HG03575 (cell line): ENCODE measurements at regions not wholly inside any gene's neighbourhood (a gene's known extent, or its start where the extent isn't known, plus 50 kb on each side); places are given as distances from the start of the nearest gene placed in this dataset.
"Not testable (repeated sequence)": the region's sequence is repeated elsewhere in the genome, so short reads cannot be mapped to it uniquely, and the experiment has no call there.

Source experiments
- ATAC-seq: cut with Tn5 transposase; IDR thresholded peaks from one replicate; pipeline ENCODE4 v1.9.1; 2021; ENCODE audit not compliant: unreplicated experiment, insufficient number of reproducible peaks, low FRiP score; ENCODE audit errors: extremely low read depth

GRCh38 chr2:175630280-175631244 is 371.5 kb downstream of the LNPK start:
- ATAC-seq = no peak

- no peak for ATAC-seq
These were observed 373.8 kb downstream of the LNPK start for GRCh38 chr2:175628243-175628642.

- no peak for ATAC-seq
These were observed 374.7 kb downstream of the LNPK start for GRCh38 chr2:175627405-175627804.

- ATAC-seq = no peak
These were observed 375.3 kb downstream of the LNPK start for GRCh38 chr2:175626796-175627195.

- ATAC-seq = no peak
These were observed 377.3 kb downstream of the LNPK start for GRCh38 chr2:175624785-175625184.

GRCh38 chr2:175624211-175624761 is 377.8 kb downstream of the LNPK start:
- no peak for ATAC-seq

GRCh38 chr2:175621821-175622220 is 380.2 kb downstream of the LNPK start:
- no peak for ATAC-seq

- ATAC-seq = no peak
These were observed 382.0 kb downstream of the LNPK start for GRCh38 chr2:175620106-175620505.

- ATAC-seq = no peak
These were observed 382.7 kb downstream of the LNPK start for GRCh38 chr2:175619179-175620045.

GRCh38 chr2:175612280-175612679 is 389.8 kb downstream of the LNPK start:
- ATAC-seq = no peak

- ATAC-seq = no peak
These were observed 395.8 kb downstream of the LNPK start for GRCh38 chr2:175606010-175606841.

- no peak for ATAC-seq
These were observed 396.4 kb downstream of the LNPK start for GRCh38 chr2:175605640-175606009.

GRCh38 chr2:175601969-175602368 is 400.1 kb downstream of the LNPK start:
- no peak for ATAC-seq

GRCh38 chr2:175599966-175600831 is 401.9 kb downstream of the LNPK start:
- no peak for ATAC-seq

- ATAC-seq = no peak
These were observed 404.8 kb downstream of the LNPK start for GRCh38 chr2:175597286-175597685.

- ATAC-seq = no peak
These were observed 406.9 kb downstream of the LNPK start for GRCh38 chr2:175595139-175595538.

- not testable (repeated sequence) for ATAC-seq
These were observed 408.2 kb downstream of the LNPK start for GRCh38 chr2:175593686-175594525.
